ENCODE measurements at regions not wholly inside any gene's neighbourhood (a gene's known extent, or its start where the extent isn't known, plus 50 kb on each side); places are given as distances from the start of the nearest gene placed in this dataset. TPM values are rescaled to one million over a fixed set of nuclear protein-coding genes. Genes with fewer than 3 reads are reported as not detected.
"Not testable (repeated sequence)": the region's sequence is repeated elsewhere in the genome, so short reads cannot be mapped to it uniquely, and the experiment has no call there.

DNA sequence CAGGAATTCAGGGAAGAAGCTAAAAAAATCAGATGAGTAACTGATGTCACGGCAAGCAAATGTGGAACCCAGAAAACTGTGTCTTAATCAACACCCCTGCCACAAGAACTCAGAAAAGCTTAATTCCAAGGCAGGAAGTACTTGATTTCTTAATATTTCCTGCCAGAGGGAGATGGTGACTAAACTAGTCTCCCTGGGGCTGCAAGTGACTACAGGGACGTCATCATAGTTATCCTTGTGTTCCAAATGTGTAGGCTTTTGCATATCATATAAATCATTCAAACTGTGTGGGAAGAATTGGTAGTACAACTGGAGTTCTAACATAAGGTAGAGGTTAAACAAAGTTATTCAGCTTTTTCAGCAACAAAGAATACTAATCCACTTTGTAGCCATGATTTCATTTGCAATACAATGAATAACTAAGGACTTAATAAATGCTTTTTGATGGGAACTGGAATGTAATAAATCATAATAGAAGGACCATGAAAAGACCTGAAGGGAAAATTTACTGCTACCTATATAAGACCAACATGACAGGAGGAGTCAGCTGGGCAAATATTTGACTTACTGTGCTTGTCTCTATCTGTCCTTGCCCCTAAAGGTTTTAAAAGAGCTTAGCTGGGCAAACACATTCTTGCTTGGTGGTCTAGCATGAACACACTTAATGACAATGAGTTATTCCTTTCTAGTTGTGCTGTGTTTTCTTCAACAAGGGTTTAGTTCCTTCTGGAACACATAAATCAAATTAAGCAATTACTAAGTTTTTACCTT lies 76.0 kb upstream of the NECTIN3 start:
- TF ChIP-seq CTCF (IDR thresholded peaks at IDR 0.05; ENCODE audit: low read depth, low read length): no peak
- no peak overlapping the region for H3K4me3 ChIP-seq (ENCODE audit: low read depth, low read length)
- H3K27ac ChIP-seq (ENCODE audit: low read depth, low read length): no peak overlapping the region
- ChIA-PET POLR2A (no interaction called here), CTCF (no interaction called here)
- H3K9me3 ChIP-seq (ENCODE audit: control insufficient read depth, insufficient read depth, low read length): no peaks in the 10 kb centered on the region
- DNase-seq (ENCODE audit: low read depth, low spot score): no peak
- no peaks in the 10 kb centered on the region for H3K27me3 ChIP-seq (ENCODE audit: control insufficient read depth, insufficient read depth, low read length)

GRCh38 chr3:110998766-110999165 lies 72.8 kb upstream of the NECTIN3 start:
- POLR2A ChIA-PET; H3K4me3 ChIP-seq (ENCODE audit: low read depth, low read length); H3K27me3 ChIP-seq (ENCODE audit: control insufficient read depth, insufficient read depth, low read length); H3K27ac ChIP-seq (ENCODE audit: low read depth, low read length); CTCF ChIA-PET; H3K9me3 ChIP-seq (ENCODE audit: control insufficient read depth, insufficient read depth, low read length); DNase-seq (ENCODE audit: low read depth, low spot score): not testable (repeated sequence)

GRCh38 chr3:111006485-111006884 lies 65.1 kb upstream of the NECTIN3 start:
- H3K4me3 ChIP-seq (ENCODE audit: low read depth, low read length); H3K27ac ChIP-seq (ENCODE audit: low read depth, low read length); H3K27me3 ChIP-seq (ENCODE audit: control insufficient read depth, insufficient read depth, low read length); POLR2A ChIA-PET; H3K9me3 ChIP-seq (ENCODE audit: control insufficient read depth, insufficient read depth, low read length); DNase-seq (ENCODE audit: low read depth, low spot score): not testable (repeated sequence)
- CTCF ChIA-PET: interaction anchor here (0.6 to 0.7 kb wide), 4 partner anchors 22 to 1731 kb away, joined by 3 to 6 read pairs (median 4); no protein-coding TSS in a partner anchor

GRCh38 chr3:111012388-111013248 lies 59.0 kb upstream of the NECTIN3 start:
- Histone ChIP-seq H3K27ac (ENCODE audit: low read depth, low read length) (no peak overlapping the region), H3K4me3 (ENCODE audit: low read depth, low read length) (no peak overlapping the region), H3K9me3 (ENCODE audit: control insufficient read depth, insufficient read depth, low read length) (no peaks in the 10 kb centered on the region), H3K27me3 (ENCODE audit: control insufficient read depth, insufficient read depth, low read length) (no peaks in the 10 kb centered on the region)
- POLR2A ChIA-PET: no interaction called here
- CTCF ChIA-PET: no interaction called here
- TF ChIP-seq CTCF (IDR thresholded peaks at IDR 0.05; ENCODE audit: low read depth, low read length): no peak
- no peak for DNase-seq (ENCODE audit: low read depth, low spot score)

Small RNA genes lying in the stretch of these regions (small RNA-seq; reads per million reads assigned to genes)
- gene AC078918.1 (ENCODE audit: insufficient read length, low read depth): not detected
- gene MIR4445 (ENCODE audit: insufficient read length, low read depth): not detected
- gene RF00019 (ENCODE audit: insufficient read length, low read depth): not detected
- not detected for gene RNU6ATAC15P (ENCODE audit: insufficient read length, low read depth)

Data from AG04450 (cell line).